ENCODE measurements at regions not wholly inside any gene's neighbourhood (a gene's known extent, or its start where the extent isn't known, plus 50 kb on each side); places are given as distances from the start of the nearest gene placed in this dataset.

- Histone ChIP-seq H3K27me3 (no peaks in the 10 kb centered on the region), H3K9me3 (no peaks in the 10 kb centered on the region), H3K4me1 (ENCODE audit: insufficient read depth) (no peaks in the 10 kb centered on the region), H3K36me3 (no peaks in the 10 kb centered on the region), H3K27ac (no peak overlapping the region), H3K4me3 (no peak overlapping the region)
- intact Hi-C loops (cut with DNase I): no loop called here
- DNase-seq: no peak
- 29 to 35% (median 33%) methylated on average over 2 of the region's 2 CpGs for whole genome bisulfite sequencing, 3 donors
- TF ChIP-seq CTCF (IDR thresholded peaks at IDR 0.05) (no peak), EP300 (IDR thresholded peaks at IDR 0.05) (no peak), POLR2A (IDR thresholded peaks at IDR 0.05) (no peak)
Measured at GRCh38 chr10:28365840-28366239, 63.0 kb upstream of the MPP7 start.

DNA sequence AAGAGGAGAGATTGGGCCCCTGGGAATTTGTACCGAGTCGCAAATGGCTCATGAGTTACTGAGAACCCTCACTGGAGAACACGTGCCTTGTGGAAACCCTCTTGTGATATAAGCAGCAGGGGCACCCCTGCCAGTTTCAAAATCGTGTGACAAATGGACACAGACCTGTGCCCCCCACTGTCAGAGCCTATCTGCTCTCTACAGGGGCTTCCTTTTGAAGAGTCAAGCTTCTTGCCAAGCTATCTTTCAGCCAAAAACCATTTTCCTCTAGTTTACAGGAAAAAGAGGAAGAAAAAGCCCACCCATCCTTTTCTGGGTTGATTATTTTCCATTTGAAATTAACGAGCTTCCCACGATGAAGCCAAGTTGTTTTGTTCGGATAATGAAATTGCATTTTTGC, 64.1 kb upstream of the MPP7 start:
- TF ChIP-seq EP300 (IDR thresholded peaks at IDR 0.05) (no peak), CTCF (IDR thresholded peaks at IDR 0.05) (no peak), POLR2A (IDR thresholded peaks at IDR 0.05) (no peak)
- intact Hi-C loops (cut with DNase I): no loop called here
- Histone ChIP-seq H3K27me3 (no peaks in the 10 kb centered on the region), H3K9me3 (no peaks in the 10 kb centered on the region), H3K36me3 (no peaks in the 10 kb centered on the region), H3K27ac (no peak overlapping the region), H3K4me1 (ENCODE audit: insufficient read depth) (no peaks in the 10 kb centered on the region), H3K4me3 (no peak overlapping the region)
- 45 to 51% (median 49%) methylated on average over 7 of the region's 7 CpGs for WGBS, 3 donors
- DNase-seq: no peak

- intact Hi-C loops (cut with DNase I): no loop called here
- Histone ChIP-seq H3K27ac (no peak overlapping the region), H3K4me3 (no peak overlapping the region), H3K27me3 (no peaks in the 10 kb centered on the region), H3K36me3 (no peaks in the 10 kb centered on the region), H3K9me3 (no peaks in the 10 kb centered on the region), H3K4me1 (ENCODE audit: insufficient read depth) (no peaks in the 10 kb centered on the region)
- TF ChIP-seq CTCF (IDR thresholded peaks at IDR 0.05) (no peak), EP300 (IDR thresholded peaks at IDR 0.05) (no peak), POLR2A (IDR thresholded peaks at IDR 0.05) (no peak)
- DNase-seq: no peak
- 68 to 78% (median 73%) methylated on average over 9 of the region's 9 CpGs for WGBS, 3 donors
Measured at GRCh38 chr10:28367413-28367812, 64.5 kb upstream of the MPP7 start.

GRCh38 chr10:28367929-28368484, 65.1 kb upstream of the MPP7 start:
- H3K4me3 ChIP-seq: no peak overlapping the region
- TF ChIP-seq EP300 (IDR thresholded peaks at IDR 0.05): no peak
- no peak for TF ChIP-seq CTCF (IDR thresholded peaks at IDR 0.05)
- TF ChIP-seq POLR2A (IDR thresholded peaks at IDR 0.05): no peak
- no peak for DNase-seq
- no peaks in the 10 kb centered on the region for H3K9me3 ChIP-seq
- no peaks in the 10 kb centered on the region for H3K36me3 ChIP-seq
- no peak overlapping the region for H3K27ac ChIP-seq
- 77 to 79% (median 79%) methylated on average over 9 of the region's 9 CpGs for WGBS, 3 donors
- intact Hi-C loops (cut with DNase I): no loop called here
- no peaks in the 10 kb centered on the region for H3K4me1 ChIP-seq (ENCODE audit: insufficient read depth)
- H3K27me3 ChIP-seq: no peaks in the 10 kb centered on the region

Data from ovary (tissue), 7 donors.